Renal pelvis (tissue), 1 donor: ENCODE measurements at regions not wholly inside any gene's neighbourhood (a gene's known extent, or its start where the extent isn't known, plus 50 kb on each side); places are given as distances from the start of the nearest gene placed in this dataset.
"Not testable (repeated sequence)": the region's sequence is repeated elsewhere in the genome, so short reads cannot be mapped to it uniquely, and the experiment has no call there.

Source experiments
- DNase-seq: peaks from one replicate; pipeline ENCODE4 v3.0.0-alpha.2; 2013

DNA sequence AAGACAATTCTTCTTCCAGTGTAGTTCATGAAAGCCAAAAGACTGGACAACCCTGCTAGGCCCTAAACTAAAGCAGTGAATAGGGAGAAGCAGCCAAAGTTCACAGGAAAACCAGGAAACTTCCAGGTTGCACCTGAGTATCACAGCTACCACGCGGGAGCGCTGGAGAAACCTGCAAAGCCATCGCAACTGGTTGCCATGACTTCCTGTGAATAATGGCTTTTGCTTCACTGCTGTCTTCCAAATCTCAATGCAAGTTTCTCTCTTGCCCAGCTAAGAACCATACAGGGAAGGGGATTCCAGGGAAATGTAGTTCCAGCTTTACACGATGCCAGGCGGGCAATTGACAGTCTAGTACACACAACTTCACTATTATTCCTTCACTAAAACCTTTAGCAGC, 114.1 kb downstream of the GXYLT1 start:
- DNase-seq, result no peak

DNA sequence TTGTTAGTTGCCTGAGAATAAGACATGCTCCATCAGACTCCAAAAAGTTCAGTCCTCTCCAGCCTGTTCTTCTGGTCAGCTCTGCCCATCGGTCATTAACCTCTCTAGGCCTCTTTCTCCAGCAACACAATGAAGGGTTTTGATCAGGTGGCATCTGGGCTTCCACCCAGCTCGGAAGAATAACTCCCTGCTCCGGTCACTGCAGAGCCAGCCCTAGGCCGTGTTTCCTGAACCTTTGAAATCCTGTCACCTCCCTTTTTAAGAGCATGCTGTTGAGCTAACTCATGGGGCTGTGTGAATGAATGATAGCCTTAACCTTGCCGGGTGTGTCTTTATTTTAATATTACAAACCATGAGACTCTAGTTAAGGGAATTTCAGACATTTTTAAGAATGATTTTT, 117.1 kb downstream of the GXYLT1 start:
- DNase-seq, result no peak

DNA sequence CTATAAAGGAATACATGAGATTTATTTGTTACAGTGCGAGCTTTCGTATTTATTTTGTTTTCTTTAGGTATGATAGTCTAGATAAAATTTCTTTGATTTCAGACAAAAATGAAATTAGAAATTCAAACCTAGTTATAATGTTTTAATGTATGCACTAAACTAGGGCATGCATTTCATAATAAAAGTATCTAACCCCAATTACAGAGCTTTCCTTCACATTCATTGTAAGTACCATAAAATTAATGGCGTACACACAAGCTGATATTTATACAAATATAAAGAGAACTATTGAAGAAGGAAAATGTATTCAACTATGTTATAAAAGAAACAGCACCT, 120.2 kb downstream of the GXYLT1 start:
- no peak for DNase-seq

DNA sequence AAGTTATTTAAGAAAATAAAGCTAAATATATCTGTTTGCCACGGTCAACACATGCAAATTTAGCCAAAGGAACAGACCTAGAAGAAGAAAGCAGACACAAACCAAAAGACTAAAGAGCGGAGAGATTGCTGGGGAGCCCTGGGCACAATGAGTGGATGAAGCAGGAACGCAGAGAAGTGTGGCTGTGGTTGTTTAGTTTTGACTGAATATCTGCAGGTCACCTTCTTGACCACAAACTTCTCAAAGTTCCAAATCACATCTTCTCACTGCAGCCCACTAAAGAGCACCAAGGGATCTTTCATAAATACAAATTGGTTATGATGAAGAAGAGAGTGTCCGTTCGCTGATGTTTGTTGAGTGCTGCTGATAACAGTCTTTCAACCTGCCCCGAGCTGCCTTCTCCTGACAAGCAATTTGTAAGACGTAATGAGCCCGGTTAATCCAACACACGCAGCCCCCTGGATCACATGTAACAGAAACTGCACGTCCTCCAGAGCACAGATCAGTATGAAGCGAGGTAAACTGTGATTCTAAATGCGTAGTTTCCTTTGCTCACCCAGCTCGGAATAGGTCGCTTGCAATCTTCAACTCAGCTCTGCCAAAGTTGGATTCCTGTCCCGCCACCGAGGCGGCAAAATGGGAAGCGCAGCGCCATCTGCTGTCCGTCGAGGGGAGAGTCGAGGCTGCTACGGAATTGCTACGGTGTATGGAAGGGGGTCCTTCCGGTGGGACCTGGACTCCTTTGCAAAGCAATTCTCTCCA, 120.8 kb downstream of the GXYLT1 start:
- peak; percentile 78 for DNase-seq

DNA sequence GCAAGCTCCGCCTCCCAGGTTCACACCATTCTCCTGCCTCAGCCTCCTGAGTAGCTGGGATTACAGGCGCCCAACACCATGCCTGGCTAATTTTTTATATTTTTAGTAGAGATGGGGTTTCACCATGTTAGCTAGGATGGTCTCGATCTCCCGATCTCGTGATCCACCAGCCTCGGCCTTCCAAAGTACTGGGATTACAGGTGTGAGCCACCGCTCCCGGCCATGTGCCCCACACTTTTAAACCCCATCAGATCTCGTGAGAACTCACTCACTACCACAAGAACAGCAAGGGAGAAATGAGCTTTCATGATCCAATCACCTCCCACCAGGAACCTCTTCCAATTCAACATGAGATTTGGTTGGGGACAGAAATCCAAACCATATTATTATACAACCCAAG, 122.7 kb downstream of the GXYLT1 start:
- DNase-seq, result not testable (repeated sequence)

DNA sequence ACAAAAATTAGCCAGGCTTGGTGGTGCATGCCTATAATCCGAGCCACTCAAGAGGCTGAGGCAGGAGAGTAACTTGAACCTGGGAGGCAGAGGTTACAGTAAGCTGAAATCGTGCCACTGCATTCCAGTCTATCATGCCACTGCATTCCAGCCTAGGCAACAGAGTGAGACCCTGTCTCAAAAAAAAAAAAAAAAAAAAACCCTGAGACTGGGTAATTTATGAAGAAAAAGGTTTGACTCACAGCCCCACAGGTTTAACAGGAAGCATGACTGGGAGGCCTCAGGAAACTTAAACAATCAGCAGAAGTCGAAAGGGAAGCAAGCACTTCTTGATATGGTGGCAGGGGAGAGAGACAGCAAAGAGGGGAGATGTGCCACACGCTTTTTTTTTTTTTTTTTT, 123.2 kb downstream of the GXYLT1 start:
- no peak for DNase-seq

DNA sequence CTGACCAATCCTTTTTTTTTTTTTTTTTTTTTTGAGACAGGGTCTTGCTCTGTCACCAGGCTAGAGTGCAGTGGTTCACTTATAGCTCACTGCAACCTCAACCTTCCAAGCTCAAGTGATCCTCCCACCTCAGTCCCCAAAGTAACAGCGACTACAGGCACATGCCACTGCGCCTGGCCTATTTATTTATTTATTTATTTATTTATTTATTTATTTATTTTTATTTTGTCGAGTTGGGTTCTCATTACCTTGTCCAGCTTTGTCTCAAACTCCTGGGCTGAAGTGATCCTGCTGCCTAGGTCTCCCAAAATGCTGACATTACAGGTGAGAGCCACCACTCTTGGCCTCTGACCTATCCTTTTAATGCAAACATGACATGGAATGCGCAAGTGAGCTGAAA, 124.4 kb downstream of the GXYLT1 start:
- DNase-seq, result no peak

DNA sequence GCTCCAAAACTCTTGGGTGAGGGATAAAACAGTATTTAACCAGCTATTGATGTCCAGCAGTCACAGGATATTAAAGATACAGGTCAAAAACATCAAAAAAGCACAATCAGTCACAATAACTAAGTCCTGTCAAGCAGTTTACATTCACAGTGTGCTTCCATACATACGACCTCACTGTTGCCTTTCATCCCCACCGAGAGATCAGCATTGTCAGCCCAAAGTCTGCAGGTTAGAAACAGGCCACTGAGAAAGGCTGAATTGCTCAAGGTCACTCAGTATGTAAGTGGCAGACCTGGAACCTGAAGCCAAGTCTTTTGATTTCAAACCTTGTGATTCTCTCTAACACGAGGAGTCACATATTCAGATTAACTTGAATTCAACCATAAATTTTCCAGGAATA, 124.9 kb downstream of the GXYLT1 start:
- no peak for DNase-seq

DNA sequence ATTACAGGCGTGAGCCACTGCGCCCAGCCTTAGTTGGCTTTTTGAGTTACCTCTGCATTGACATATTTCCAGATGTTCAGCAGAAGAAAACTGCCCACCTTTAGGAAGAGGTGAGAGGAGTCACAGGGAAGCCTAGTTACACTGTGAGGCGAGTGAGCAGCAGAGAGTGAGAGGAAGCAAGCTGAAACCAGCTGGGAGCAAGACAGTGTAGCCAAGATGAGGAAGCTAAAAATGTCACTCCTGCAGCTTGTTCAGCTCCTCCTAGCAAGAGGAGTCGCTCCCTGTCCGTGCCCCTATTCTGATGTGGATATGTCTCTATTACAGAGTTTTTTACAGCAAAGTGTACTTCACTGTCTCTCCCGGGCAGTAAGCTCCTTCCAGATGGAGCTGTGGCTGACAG, 127.6 kb downstream of the GXYLT1 start:
- no peak for DNase-seq

DNA sequence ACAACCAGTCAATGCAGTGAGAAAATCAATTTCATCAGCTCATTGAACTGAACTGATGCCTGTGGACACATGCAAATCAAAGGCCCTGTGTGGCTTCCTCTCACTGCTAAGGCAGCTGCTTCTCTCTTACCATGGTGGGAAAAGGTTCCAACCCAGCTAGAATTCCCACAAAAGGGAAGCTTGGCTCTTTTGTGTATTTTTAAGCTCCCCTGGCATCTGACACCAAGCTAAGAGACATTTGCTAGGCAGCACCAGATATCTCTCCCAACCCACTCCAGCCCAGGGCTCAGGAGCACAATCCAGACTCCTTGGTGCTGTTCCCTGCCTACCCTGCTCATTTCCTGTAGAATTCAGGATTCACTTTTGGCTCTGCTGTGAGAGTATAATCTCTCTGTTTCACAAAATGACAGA, 129.6 kb downstream of the GXYLT1 start:
- DNase-seq, result no peak

DNA sequence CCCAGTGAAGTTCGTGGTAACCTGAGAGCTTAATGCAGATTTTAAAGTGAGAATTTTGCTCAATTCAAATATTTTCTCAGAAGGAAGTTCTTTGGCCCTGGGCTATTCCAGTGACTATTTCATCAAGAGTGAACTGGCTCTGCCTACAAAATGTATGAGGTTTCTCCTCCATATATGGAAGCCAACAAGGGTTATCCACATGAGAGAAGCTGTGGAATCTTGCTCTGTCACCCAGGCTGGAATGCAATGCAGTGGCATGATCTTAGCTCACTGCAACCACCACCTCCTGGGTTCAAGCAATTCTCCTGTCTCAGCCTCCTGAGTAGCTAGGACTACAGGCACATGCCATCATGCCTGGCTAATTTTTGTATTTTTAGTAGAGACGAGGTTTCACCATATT, 132.2 kb downstream of the GXYLT1 start:
- not testable (repeated sequence) for DNase-seq

DNA sequence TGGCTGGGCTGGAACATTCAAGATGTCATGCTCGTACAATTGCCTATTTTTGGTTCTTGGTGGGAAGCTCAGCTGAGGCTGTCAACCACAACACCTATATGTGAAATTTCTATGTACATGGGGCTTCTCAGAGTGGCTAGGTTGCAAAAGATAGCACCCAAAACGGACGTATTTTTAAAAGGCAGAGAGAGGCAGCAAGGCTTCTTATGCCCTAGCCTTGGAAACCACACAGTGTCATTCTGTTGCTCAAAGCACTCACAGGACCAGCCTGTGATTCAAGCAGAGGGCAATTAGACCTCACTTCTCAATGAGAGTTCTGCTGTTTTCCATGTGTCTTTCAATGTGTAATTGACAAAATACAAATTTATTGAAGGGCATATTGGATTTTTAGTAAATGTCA, 134.0 kb downstream of the GXYLT1 start:
- no peak for DNase-seq

DNA sequence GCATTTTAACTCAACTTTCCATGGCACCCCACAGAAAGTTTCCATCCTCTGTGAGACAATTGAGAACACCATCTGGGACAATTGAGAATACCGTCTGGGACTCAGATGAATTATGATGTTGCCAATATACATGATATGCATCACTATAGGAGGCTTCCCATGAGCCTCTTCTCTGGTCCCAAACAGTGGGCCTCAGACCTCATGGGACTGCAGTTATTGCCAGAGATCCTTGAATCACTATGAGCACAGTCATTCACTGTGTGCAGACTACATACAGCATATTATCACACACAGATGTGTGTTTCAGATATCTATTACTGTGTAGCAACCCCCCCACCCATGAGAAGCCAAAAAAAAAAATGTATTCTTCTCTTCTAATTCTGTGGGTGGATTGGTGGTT, 134.4 kb downstream of the GXYLT1 start:
- no peak for DNase-seq

DNA sequence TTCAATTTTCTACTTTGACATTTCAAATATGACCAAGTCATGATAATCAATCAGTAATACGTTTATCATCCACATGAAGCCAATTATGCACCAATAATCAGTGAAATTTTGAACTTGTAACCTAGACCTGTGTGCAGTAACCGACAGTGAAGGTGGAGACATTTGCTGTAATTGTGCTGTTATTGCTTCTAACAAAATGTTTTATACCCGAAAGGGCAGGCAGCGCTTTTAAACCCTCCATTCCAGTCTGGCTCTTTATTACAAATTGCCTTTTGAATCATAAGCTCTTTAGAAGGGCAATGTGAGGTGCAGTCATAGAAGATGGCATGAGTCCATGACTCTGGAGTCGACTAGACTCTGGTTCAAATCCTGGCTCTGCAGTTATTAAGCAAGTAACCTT, 135.7 kb downstream of the GXYLT1 start:
- no peak for DNase-seq

DNA sequence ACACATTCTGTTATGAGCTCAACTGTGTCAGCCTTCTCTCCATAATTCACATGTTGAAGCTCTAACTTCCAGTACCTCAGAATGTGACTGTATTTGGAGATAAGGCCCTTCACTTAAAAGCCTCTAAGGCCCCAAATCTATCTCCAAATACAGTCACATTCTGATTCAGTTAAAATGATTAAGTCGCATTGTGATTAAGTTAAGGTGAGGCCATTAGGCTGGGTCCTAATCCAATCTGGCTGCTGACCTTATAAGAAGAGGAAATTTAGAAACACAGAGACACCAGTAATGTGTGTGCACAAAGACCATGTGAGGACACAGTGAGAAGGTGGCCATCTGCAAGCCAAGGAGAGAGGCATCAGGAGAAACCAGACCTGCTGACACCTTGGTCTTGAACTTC, 141.6 kb downstream of the GXYLT1 start:
- no peak for DNase-seq

DNA sequence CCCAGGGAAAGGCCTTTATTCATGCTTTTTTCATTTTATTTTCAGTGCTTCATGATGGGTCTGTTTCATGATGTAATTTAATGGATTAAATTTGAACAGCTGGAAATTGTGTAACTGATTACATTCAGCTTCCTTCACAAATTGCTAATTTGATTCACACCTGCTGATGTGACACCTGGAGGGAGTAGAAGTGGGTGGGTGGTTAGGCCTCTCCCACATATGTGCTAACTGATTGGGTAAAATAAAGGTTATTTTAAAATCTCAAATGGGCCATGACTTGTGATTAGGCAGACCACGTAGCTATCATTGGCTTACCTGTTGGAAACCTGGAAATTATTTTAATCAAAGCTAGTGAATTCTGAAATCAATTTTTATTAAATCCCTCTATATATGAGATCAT, 142.1 kb downstream of the GXYLT1 start:
- DNase-seq, result no peak

DNA sequence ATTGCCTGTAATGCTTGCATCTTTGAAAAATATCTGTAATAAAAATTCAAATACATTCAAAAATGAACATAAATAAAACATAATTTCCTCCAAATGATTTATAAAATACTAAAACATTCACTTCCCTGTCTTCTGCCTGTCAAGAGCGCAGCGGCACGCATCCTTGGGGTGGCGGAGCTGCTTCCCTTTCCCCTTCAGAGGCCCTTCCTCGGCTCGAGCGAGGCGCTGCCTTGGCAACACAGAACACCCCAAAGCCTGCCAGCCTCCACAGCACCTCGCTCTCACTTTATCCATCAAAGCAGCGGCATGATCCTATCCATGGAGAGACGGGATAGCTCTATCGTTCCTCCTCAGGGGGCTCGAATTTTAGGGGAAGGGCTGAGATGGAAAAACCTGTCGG, 146.2 kb downstream of the GXYLT1 start:
- DNase-seq, result no peak

DNA sequence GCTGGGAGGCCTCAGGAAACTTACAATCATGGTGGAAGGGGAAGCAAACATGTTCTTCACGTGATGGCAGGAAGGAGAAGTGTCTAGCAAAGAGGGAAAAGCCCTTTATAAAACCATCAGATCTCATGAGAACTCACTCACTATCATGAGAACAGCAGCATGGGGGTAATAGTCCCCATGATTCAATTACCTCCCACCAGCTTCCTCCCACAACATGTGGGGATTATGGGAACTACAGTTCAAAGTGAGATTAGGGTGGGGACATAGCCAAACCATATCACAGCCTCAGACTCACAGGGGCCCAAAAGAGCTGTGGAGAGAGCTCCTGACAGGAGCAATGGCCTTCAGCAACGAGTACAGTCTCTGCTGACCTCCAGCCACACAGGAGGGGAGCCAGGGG, 151.4 kb downstream of the GXYLT1 start:
- no peak for DNase-seq

DNA sequence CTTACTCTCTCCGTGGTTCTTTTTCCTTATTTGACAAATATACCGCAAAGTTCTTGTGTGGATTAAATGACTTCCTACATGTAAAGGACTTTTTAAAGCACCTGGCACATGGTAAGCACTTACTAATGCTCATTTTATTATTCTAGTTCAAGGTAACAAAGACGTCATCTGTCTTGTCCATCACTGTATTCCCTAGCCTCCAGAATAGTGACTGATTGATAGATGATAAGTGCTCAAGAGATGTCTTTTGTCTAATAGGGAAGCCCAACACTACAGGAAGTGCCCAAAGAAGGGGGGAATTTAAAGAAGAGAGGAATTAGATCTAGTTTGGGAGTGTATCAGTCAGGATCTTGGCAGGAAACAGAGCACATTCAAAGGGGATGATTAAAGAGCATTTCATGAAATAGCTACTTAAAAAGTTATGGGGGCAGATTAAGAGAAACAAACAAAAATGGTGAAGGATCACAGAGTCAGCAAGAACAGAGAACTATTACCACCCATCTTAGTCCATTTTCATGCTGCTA, 151.9 kb downstream of the GXYLT1 start:
- DNase-seq, result no peak

DNA sequence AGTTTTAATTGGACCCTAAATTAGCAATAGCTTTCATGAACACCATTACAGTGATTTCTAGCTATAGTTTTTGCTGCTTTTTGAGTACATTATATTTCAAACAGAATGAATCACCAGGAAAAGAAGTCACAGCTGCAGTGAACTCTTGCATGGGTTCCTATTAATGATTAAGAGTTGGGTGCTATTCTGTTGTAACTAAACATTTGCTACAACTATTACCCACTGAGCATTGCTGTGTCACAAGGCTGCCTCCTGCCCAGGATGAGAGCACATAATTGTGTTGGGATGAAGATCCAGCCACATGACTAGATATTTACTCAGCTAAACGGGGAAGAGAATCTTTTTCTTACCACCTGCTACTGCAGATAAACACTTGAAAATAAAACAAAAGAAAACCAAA, 152.7 kb downstream of the GXYLT1 start:
- no peak for DNase-seq

DNA sequence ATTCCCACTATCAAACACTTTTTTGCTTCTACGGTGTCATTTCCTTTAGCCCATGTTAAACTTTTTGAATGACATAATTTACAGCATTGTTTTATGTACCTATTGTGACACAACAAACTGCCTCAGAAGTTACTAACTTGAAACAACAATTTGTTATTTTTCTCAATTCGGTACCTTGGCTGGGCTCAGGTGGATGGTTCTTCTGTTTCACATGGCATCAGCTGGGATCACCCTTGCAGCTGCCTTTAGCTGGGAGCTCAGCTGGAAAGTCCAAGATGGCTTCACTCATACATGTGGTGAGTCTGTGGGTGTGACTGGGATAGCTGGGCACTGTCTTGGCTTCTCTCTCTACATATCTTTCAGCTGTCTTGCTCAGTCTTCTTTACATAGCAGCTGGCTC, 156.0 kb downstream of the GXYLT1 start:
- no peak for DNase-seq

DNA sequence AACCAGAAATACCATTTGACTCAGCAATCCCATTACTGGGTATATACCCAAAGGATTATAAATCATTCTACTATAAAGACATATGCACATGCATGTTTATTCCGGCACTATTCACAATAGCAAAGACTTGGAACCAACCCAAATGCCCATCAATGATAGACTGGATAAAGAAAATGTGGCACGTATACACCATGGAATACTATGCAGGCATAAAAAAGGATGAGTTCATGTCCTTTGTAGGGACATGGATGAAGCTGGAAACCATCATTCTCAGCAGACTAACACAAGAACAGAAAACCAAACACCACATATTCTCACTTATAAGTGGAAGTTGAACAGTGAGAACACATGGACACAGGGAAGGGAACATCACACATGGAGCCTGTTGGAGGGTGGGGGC, 158.2 kb downstream of the GXYLT1 start:
- not testable (repeated sequence) for DNase-seq

DNA sequence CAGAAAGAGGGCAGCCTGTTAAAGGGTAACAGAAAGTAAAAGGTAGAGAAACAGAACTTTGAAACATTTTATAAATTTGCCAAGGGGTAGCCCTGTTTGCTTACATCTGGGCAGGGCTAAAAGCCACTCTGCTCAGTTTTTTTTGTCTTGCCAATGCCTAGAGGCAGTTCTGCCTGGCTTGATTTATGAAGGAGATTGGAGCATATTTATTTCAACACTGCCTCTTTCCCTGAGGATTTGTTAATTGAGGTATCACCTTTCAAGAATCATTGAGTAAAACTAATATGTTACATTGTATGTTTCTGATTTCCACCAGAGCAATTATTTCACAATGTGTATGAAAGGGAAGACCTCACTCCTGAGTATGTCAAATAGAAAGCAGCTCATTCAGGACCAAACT, 160.8 kb downstream of the GXYLT1 start:
- no peak for DNase-seq

DNA sequence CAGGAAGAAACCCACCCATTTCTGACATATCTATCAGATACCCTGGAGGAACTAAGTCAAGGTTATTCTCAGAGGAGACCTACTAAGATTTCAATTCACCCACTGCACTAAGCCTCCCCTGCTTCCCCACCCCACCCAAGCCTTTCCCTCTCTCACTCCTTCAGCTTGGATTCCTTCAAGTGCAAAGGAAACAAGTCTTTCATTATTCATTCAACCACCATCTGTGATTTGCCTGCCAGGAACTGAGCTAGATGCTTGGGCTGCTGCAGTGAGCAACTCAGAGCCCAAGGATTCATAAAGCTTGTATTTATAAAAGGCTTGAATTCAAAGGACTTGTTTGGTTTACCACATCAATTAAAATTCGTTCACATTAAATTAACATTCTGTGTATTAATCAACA, 161.3 kb downstream of the GXYLT1 start:
- no peak for DNase-seq

DNA sequence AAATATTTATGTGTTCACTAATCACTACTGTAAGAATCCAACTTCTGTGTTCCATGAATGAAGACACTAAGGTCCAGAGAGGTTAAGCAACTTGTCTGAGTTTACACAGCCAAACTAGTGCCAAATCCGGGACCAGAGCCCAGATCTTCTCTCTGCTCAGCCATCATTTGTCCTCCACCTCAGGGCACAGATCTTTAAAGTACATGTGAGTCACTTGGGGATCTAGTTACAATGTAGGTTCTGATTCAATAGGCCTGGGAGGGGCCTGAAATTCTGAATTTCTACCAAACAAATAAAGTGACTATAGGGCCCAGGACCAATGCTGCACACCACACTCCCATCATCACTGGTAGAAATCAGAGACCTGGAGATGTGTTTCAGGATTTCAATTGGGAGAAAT, 162.9 kb downstream of the GXYLT1 start:
- DNase-seq, result no peak
